Mucosa of descending colon (tissue), 3 donors: ENCODE measurements at regions not wholly inside any gene's neighbourhood (a gene's known extent, or its start where the extent isn't known, plus 50 kb on each side); places are given as distances from the start of the nearest gene placed in this dataset.
A peak's percentile ranks its signal among the peaks of the same experiment; 100 is the strongest.

ENCODE experiments used
- ATAC-seq: fragments of 200-7000 bp; cut with Tn5 transposase; one replicate; pipeline ENCODE4 v1.9.1; 2020; ENCODE audit warnings: mild to moderate bottlenecking, moderate library complexity
- DNase-seq, 3 donors: peaks; one replicate each; pipeline ENCODE4 v3.0.0-alpha.2; 2020
- H3K36me3 ChIP-seq: fragments of 200-600 bp; one replicate; pipeline ENCODE4 v1.8.0; 2021; ENCODE audit warnings: low read depth, mild to moderate bottlenecking
- H3K4me1 ChIP-seq: fragments of 200-600 bp; one replicate; pipeline ENCODE4 v1.8.0; 2021; ENCODE audit warnings: low read depth, mild to moderate bottlenecking
- H3K4me3 ChIP-seq: fragments of 200-600 bp; one replicate; pipeline ENCODE4 v1.8.0; 2021; ENCODE audit warnings: mild to moderate bottlenecking
- H3K9me3 ChIP-seq: fragments of 200-600 bp; one replicate; pipeline ENCODE4 v1.8.0; 2021; ENCODE audit warnings: mild to moderate bottlenecking
- CTCF ChIP-seq: fragments of 200-600 bp; IDR thresholded peaks from one replicate; pipeline ENCODE4 v1.8.0; 2022; ENCODE audit warnings: antibody characterized with exemption, mild to moderate bottlenecking
- intact Hi-C, 2 donors: fragments of 100-400 bp; cut with DNase I in 1 of 2; cut with micrococcal nuclease in 1 of 2; formaldehyde crosslinking; loops; one replicate each; pipeline versions ENCODE4 v1.11.0 to v1.11.1; 2022; cut with DNase I, micrococcal nuclease
- donor health status: DM: no; HTN: no; CAD: no; lungs with moderate emphysema.
- donor health status: DM: no; HTN: no; CAD: no.
- donor health status: DM: no; HTN: yes; CAD: no.

DNA sequence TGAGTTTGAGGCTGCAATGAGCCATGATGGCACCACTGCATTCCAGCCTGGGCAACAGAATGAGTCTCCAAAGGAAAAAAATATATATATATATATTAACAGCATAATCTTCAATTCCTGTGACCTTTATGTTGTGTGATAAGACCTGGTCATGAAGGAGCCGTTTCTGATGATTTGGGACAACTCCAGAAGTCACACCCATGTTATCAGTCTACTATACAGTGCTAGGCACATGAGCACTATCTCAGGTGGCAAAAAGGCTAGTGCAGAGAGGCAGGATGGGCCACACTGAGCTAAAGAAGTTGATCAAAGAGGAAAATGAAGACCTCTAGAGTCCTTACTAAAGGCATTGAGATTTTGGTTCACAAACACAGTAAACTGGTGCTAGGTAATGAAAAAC, 205.0 kb upstream of the RAD23B start:
- intact Hi-C loops = no loop called here
- Histone ChIP-seq H3K36me3 (no peaks in the 10 kb centered on the region), H3K4me3 (no peak overlapping the region), H3K9me3 (no peaks in the 10 kb centered on the region), H3K4me1 (peaks cover 3% of the 10 kb centered on the region)
- TF ChIP-seq CTCF = no peak
- DNase-seq (peak in 1 of 3 donors; percentile 31), ATAC-seq (peak; percentile 50)

DNA sequence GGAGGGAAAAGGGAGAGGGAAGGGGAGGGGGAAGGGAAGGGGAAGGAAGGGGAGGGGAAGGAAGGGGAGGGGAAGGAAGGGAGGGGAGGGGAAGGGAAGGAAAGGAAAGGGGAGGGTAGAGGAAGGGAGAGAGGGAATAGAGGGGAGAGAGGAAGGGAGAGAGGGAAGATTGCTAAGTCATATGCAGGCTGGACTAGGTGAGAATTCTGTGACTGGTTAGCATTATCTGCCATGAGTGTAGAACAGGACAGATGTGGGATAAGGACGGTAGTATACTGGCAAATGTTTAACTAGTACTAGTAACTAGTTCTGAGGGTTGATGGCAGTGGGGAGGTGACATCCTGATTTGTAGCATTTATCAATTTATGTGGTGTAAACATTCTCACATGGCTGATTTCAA, 203.5 kb upstream of the RAD23B start:
- ATAC-seq (peak; percentile 50), DNase-seq (no peak)
- intact Hi-C loops = no loop called here
- Histone ChIP-seq H3K4me3 (no peak overlapping the region), H3K9me3 (no peaks in the 10 kb centered on the region), H3K36me3 (no peaks in the 10 kb centered on the region), H3K4me1 (peaks cover 3% of the 10 kb centered on the region)
- no peak for TF ChIP-seq CTCF

DNA sequence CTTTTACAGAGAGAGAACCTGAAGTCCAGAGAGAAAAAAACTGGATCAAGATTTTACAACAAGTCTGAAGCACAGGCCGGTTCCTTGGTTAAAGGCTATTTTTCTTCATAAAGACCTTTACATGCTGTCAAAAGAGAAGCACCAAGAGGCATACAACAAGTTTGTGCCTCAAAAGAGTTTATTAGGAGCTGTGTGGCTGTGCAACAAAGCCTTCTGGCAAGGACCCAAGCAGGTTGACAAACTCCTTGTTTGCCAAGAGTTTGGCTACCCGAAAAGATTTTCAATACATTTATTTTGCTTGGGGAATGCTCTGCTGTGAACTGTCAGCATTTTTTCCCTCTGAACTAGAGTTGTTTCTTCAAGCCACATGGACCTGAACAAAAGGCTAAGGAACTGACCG, 202.9 kb upstream of the RAD23B start:
- no peak for DNase-seq
- no peak for ATAC-seq
- Histone ChIP-seq H3K9me3 (no peaks in the 10 kb centered on the region), H3K36me3 (no peaks in the 10 kb centered on the region), H3K4me1 (peaks cover 3% of the 10 kb centered on the region), H3K4me3 (no peak overlapping the region)
- intact Hi-C loops = no loop called here
- TF ChIP-seq CTCF = no peak

DNA sequence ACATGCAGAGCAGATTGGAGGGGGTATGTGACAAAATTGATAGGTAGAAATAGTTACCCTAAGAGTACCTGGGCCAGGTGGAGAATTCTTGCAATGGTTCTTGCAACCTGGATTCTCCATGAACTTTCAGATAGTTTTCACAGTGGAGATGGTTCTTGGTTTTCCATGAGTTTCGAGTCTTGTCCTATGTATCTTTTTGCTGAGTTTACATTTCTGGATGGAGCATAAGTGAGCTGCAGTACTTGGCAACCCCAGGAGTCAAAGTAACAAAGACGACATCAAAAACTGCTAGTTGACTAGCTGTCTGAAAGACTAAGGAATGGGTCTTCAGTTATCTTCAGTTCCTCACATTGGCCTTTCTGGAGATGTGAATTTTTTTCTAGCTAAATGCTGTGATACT, 196.6 kb upstream of the RAD23B start:
- no peaks in the 10 kb centered on the region for H3K9me3 ChIP-seq
- H3K4me3 ChIP-seq = no peak overlapping the region
- ATAC-seq = no peak
- TF ChIP-seq CTCF = no peak
- intact Hi-C loops = no loop called here
- H3K36me3 ChIP-seq = no peaks in the 10 kb centered on the region
- no peaks in the 10 kb centered on the region for H3K4me1 ChIP-seq
- DNase-seq = no peak

- H3K9me3 ChIP-seq = no peaks in the 10 kb centered on the region
- H3K36me3 ChIP-seq = no peaks in the 10 kb centered on the region
- DNase-seq = no peak
- no peaks in the 10 kb centered on the region for H3K4me1 ChIP-seq
- no peak for TF ChIP-seq CTCF
- no peak overlapping the region for H3K4me3 ChIP-seq
- intact Hi-C loops = no loop called here
- ATAC-seq = no peak
Measured at GRCh38 chr9:107087222-107087621, 195.9 kb upstream of the RAD23B start.

GRCh38 chr9:107090218-107090617, 192.9 kb upstream of the RAD23B start:
- no peak for TF ChIP-seq CTCF
- no peaks in the 10 kb centered on the region for H3K9me3 ChIP-seq
- DNase-seq (no peak), ATAC-seq (peak; percentile 77)
- intact Hi-C loops = no loop called here
- no peaks in the 10 kb centered on the region for H3K36me3 ChIP-seq
- H3K4me1 ChIP-seq = no peaks in the 10 kb centered on the region
- H3K4me3 ChIP-seq = no peak overlapping the region
